Endodermal cell (in vitro differentiated cells): ENCODE measurements at regions not wholly inside any gene's neighbourhood (a gene's known extent, or its start where the extent isn't known, plus 50 kb on each side); places are given as distances from the start of the nearest gene placed in this dataset.

Source experiments
- DNase-seq: peaks from one replicate; pipeline ENCODE4 v3.0.0-alpha.2; 2017
- H3K27ac ChIP-seq: 2 replicates; pipeline ENCODE4 v1.5.1; 2013; ENCODE audit warnings: mild to moderate bottlenecking, low read depth, low read length, moderate library complexity
- H3K27me3 ChIP-seq: 2 replicates; pipeline ENCODE4 v1.6.1; 2013; ENCODE audit warnings: mild to moderate bottlenecking, low read length, moderate library complexity; ENCODE audit not compliant: insufficient read depth, control insufficient read depth, poor library complexity, severe bottlenecking
- H3K36me3 ChIP-seq: 2 replicates; pipeline ENCODE4 v1.7.0; 2013; ENCODE audit warnings: mild to moderate bottlenecking, low read length, moderate library complexity; ENCODE audit not compliant: control insufficient read depth, insufficient read depth
- H3K4me1 ChIP-seq: one replicate; pipeline ENCODE4 v1.7.0; 2013; ENCODE audit warnings: low read length; ENCODE audit not compliant: control insufficient read depth, insufficient read depth
- H3K4me3 ChIP-seq: 2 replicates; pipeline ENCODE4 v1.5.1; 2013; ENCODE audit warnings: mild to moderate bottlenecking, low read length, moderate library complexity
- H3K9ac ChIP-seq: 2 replicates; pipeline ENCODE4 v1.6.1; 2013; ENCODE audit warnings: mild to moderate bottlenecking, low read length, moderate library complexity; ENCODE audit not compliant: poor library complexity, severe bottlenecking; ENCODE audit errors: extremely low read depth
- H3K9me3 ChIP-seq: 2 replicates; pipeline ENCODE4 v1.6.1; 2013; ENCODE audit warnings: mild to moderate bottlenecking, low read length, moderate library complexity; ENCODE audit not compliant: control insufficient read depth
- H3K27ac Mint-ChIP-seq: 2 replicates; pipeline ENCODE4 v1.8.0; 2020; ENCODE audit warnings: mixed read lengths
- H3K27me3 Mint-ChIP-seq: 2 replicates; pipeline ENCODE4 v1.8.0; 2021; ENCODE audit warnings: mild to moderate bottlenecking, mixed read lengths; ENCODE audit not compliant: insufficient read depth
- H3K36me3 Mint-ChIP-seq: 2 replicates; pipeline ENCODE4 v1.8.0; 2020; ENCODE audit warnings: low read depth, mixed read lengths
- H3K4me1 Mint-ChIP-seq: 2 replicates; pipeline ENCODE4 v1.8.0; 2020; ENCODE audit warnings: mixed read lengths
- H3K4me3 Mint-ChIP-seq: 2 replicates; pipeline ENCODE4 v1.8.0; 2020; ENCODE audit warnings: mild to moderate bottlenecking, moderate library complexity, mixed read lengths
- H3K9me3 Mint-ChIP-seq: 2 replicates; pipeline ENCODE4 v1.8.0; 2020; ENCODE audit warnings: mild to moderate bottlenecking, mixed read lengths
- WGBS, 2 experiments: methylation state at CpG; one replicate each; pipeline versions ENCODE4 v1.1.5 to v1.1.7; 2013; ENCODE audit warnings: missing lambda C conversion rate in 2 of 2, mixed read lengths in 1 of 2; ENCODE audit not compliant: insufficient coverage in 1 of 2, insufficient read length in 1 of 2; 5-methylcytosine and 5-hydroxymethylcytosine counted together
- TF ChIP-seq, protein P1 (sequence below): fragments of 200-600 bp; sonication (generic); conservative IDR thresholded peaks from 2 replicates; pipeline ENCODE4 v1.5.0; 2021; ENCODE audit warnings: antibody characterized with exemption, mild to moderate bottlenecking

DNA sequence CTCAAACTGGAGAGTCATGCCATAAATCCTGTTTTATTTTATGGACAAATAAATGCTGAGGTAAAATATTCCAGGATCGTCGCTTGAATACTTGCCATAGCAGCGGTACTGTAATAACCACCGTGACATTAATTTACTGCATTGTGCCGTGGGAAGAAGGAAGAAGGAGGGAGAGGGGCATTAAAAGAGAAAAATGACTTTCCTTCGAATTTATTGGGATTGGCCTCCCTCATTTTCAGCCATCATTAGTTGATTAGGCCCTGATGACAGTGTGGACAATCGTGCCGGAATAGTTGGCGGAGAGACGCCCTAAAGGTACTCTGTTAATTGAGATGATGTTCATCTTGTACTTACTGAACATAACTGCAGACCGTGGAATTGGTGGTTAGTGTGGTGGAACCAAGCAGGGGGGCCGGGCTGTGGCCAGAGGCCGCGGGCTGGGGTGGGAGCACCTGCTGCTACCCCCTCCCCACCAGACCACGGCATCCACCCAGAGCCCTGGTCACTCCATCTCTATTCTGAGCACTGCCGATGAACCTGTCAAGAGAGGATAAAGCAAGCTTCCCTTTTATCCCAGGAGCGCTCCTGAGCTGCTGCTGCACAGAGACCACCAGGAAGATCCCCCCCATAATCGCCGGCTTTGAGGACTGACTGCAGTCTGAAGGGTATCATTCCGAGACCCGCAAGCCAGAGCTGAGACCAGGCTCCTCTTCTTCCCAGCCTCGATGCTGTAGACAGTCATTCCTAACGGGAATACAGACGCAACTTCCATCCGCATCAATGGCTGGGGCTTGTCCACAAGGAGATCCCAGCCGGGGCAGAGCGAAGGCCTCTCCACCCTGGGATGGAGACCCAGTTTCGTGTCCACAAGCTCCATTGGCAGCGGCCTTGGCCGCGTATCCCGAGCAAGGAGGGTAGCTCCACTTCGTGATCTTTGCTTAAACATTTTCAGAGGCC lies 168.3 kb upstream of the TSHZ3 start:
- peaks cover 13% of the 10 kb centered on the region for H3K9me3 ChIP-seq
- H3K9ac ChIP-seq: no peak overlapping the region
- no peak overlapping the region for H3K27ac Mint-ChIP-seq
- H3K27ac ChIP-seq: no peak overlapping the region
- no peak for DNase-seq
- peaks cover 5% of the 10 kb centered on the region for H3K27me3 Mint-ChIP-seq
- 93 to 98% methylated on average over 21 to 33 of the region's 33 CpGs for WGBS, 2 experiments
- no peaks in the 10 kb centered on the region for H3K27me3 ChIP-seq
- TF ChIP-seq, protein P1, sequence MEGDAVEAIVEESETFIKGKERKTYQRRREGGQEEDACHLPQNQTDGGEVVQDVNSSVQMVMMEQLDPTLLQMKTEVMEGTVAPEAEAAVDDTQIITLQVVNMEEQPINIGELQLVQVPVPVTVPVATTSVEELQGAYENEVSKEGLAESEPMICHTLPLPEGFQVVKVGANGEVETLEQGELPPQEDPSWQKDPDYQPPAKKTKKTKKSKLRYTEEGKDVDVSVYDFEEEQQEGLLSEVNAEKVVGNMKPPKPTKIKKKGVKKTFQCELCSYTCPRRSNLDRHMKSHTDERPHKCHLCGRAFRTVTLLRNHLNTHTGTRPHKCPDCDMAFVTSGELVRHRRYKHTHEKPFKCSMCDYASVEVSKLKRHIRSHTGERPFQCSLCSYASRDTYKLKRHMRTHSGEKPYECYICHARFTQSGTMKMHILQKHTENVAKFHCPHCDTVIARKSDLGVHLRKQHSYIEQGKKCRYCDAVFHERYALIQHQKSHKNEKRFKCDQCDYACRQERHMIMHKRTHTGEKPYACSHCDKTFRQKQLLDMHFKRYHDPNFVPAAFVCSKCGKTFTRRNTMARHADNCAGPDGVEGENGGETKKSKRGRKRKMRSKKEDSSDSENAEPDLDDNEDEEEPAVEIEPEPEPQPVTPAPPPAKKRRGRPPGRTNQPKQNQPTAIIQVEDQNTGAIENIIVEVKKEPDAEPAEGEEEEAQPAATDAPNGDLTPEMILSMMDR: no peak
- H3K36me3 ChIP-seq: no peaks in the 10 kb centered on the region
- no peak overlapping the region for H3K4me3 Mint-ChIP-seq
- H3K4me3 ChIP-seq: no peak overlapping the region
- no peaks in the 10 kb centered on the region for H3K36me3 Mint-ChIP-seq
- H3K4me1 ChIP-seq: peaks cover 18% of the 10 kb centered on the region
- H3K9me3 Mint-ChIP-seq: peaks cover 4% of the 10 kb centered on the region
- peaks cover 32% of the 10 kb centered on the region for H3K4me1 Mint-ChIP-seq

DNA sequence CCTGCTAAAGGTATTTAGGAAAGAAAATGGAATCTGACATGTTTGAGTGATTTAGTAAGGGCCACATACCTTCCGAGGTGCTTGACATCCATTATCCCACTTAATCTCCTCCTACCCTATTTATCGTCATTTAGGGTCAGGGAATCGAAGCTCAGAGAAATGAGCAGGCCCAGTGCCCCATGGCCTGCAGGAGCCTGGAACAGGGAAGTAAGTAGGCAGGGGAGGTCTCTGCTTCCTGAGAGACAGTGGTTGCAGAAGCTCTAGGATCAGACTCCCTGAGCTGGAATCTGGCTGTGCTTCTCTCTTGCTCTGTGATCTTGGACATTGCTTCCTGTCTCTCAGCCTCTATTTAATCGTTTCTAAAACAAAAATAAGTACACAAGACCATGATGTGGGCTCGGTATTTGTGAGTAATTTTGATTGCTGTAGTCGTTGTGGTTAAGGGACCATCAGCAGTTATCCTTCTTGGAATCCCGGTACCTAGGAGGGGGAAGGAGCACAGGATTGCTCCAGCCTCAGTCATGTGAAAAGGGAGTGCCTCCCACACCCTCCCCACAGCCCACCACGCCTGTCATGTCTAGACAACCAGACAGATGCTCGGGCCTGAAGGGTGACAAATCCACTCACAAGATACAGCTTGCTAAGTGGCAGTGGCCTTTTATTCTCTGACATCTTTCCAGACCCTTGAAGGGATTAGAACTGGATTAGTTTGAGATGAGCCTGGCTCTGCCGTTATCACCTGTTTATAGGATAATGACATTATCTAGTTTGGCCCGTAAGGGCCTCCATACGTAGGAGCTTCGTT lies 169.2 kb upstream of the TSHZ3 start:
- DNase-seq: peak; percentile 57

DNA sequence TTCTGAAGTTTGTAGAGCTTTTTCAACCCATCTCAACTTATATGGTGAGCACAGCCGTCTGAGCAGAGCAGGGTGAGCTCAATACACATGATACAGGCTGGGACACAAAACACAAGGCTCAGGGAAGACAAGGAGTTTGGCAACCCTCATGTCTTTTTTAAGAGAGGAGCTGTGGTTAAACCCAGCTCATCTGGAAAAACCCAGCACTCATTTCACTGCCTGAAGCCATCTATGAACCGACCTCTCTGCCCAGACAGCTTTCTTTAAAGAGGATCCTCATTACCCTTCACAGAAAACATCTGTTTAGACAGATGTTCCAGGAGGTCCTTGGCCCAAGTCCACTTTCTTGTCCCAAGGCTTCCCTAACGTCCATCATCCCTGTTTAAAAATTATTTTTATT lies 170.0 kb upstream of the TSHZ3 start:
- no peak overlapping the region for H3K27ac ChIP-seq
- no peak for DNase-seq
- H3K27ac Mint-ChIP-seq: peak overlapping the region; percentile 94
- H3K4me3 ChIP-seq: no peak overlapping the region
- H3K36me3 Mint-ChIP-seq: no peaks in the 10 kb centered on the region
- peaks cover 2% of the 10 kb centered on the region for H3K9me3 Mint-ChIP-seq
- peaks cover 18% of the 10 kb centered on the region for H3K4me1 ChIP-seq
- TF ChIP-seq, protein P1: no peak
- peaks cover 3% of the 10 kb centered on the region for H3K27me3 Mint-ChIP-seq
- H3K9me3 ChIP-seq: peaks cover 13% of the 10 kb centered on the region
- H3K27me3 ChIP-seq: no peaks in the 10 kb centered on the region
- peaks cover 30% of the 10 kb centered on the region for H3K4me1 Mint-ChIP-seq
- H3K4me3 Mint-ChIP-seq: no peak overlapping the region
- H3K9ac ChIP-seq: peak overlapping the region; percentile 48
- 62 to 74% methylated on average over 2 of the region's 3 CpGs for WGBS, 2 experiments
- H3K36me3 ChIP-seq: no peaks in the 10 kb centered on the region

More for the DNA sequence above, 169.2 kb upstream of the TSHZ3 start:
- Histone ChIP-seq H3K27ac (no peak overlapping the region), H3K4me1 (peaks cover 18% of the 10 kb centered on the region), H3K9me3 (peaks cover 13% of the 10 kb centered on the region), H3K9ac (peak overlapping the region; percentile 48), H3K27me3 (no peaks in the 10 kb centered on the region), H3K36me3 (no peaks in the 10 kb centered on the region), H3K4me3 (no peak overlapping the region)
- WGBS, 2 experiments: 50 to 93% methylated on average over 2 to 13 of the region's 13 CpGs
- Mint-ChIP-seq H3K9me3 (peaks cover 2% of the 10 kb centered on the region), H3K4me3 (no peak overlapping the region), H3K27me3 (peaks cover 3% of the 10 kb centered on the region), H3K4me1 (peaks cover 32% of the 10 kb centered on the region), H3K27ac (peak overlapping the region; percentile 94), H3K36me3 (no peaks in the 10 kb centered on the region)
- TF ChIP-seq, protein P1: no peak
